GM12878 (cell line): ENCODE measurements at regions not wholly inside any gene's neighbourhood (a gene's known extent, or its start where the extent isn't known, plus 50 kb on each side); places are given as distances from the start of the nearest gene placed in this dataset.

Experiments used
- ATAC-seq: fragments of 200-7000 bp; cut with Tn5 transposase; 3 replicates; pipeline ENCODE4 v1.9.1; 2020; ENCODE audit warnings: mild to moderate bottlenecking, moderate library complexity
- BruUV-seq: library from RNA; stranded (reverse); fragments of 400-500 nt; replicated peaks from 2 replicates; lab custom pipeline; 2021; lab: Mats Ljungman, UMichigan
- CTCF ChIA-PET: fragments of 300-600 bp; sonication (Branson Sonifier 250); formaldehyde crosslinking; extraction: SDS; loops from one replicate; lab custom pipeline; 2021; ENCODE audit warnings: inconsistent platforms; lab: Yijun Ruan, JAX
- POLR2A ChIA-PET: fragments of 350-600 bp; formaldehyde crosslinking; extraction: SDS; loops from one replicate; lab custom pipeline; 2021; ENCODE audit warnings: inconsistent platforms; lab: Charles Lee
- RAD21 ChIA-PET: fragments of 300-600 bp; sonication (Branson Sonifier 250); formaldehyde crosslinking; loops from one replicate; lab custom pipeline; 2023; ENCODE audit warnings: antibody characterized with exemption; ENCODE audit not compliant: unreplicated experiment; lab: Charles Lee
- SMC1A ChIA-PET: fragments of 300-600 bp; sonication (Branson Sonifier 250); formaldehyde crosslinking; loops from one replicate; lab custom pipeline; 2023; ENCODE audit not compliant: unreplicated experiment, uncharacterized antibody; lab: Charles Lee
- DNase-seq: peaks from one replicate; pipeline ENCODE4 v3.0.0-alpha.2; 2011; ENCODE audit warnings: low read depth, low spot score
- FAIRE-seq: peaks from 3 replicates; lab custom pipeline; 2011; peaks lifted over from hg19 to GRCh38; lab: Jason Lieb, UNC
- H2AFZ ChIP-seq: 2 replicates; pipeline ENCODE4 v1.6.0; 2011; ENCODE audit warnings: low read depth, low read length, control low read depth; ENCODE audit not compliant: control insufficient read depth
- H3K27ac ChIP-seq: 2 replicates; pipeline ENCODE4 v1.5.1; 2011; ENCODE audit warnings: control low read depth; ENCODE audit not compliant: control insufficient read depth, insufficient read depth
- H3K27me3 ChIP-seq, 2 experiments: replicated peaks in 1 of 2; 2 replicates each; pipeline versions ENCODE4 v1.6.0 to v1.6.1; 2011; ENCODE audit warnings: low read length in 1 of 2; ENCODE audit not compliant: control insufficient read depth in 2 of 2, insufficient read depth in 2 of 2
- H3K36me3 ChIP-seq, 2 experiments: 2 replicates each; pipeline ENCODE4 v1.5.1; 2011; ENCODE audit warnings: low read length in 1 of 2; ENCODE audit not compliant: control insufficient read depth in 2 of 2, insufficient read depth in 2 of 2
- H3K4me1 ChIP-seq: 2 replicates; pipeline ENCODE4 v1.6.1; 2011; ENCODE audit warnings: mild to moderate bottlenecking, low read length, moderate library complexity, mixed read lengths; ENCODE audit not compliant: control insufficient read depth, insufficient read depth
- H3K4me2 ChIP-seq: 2 replicates; pipeline ENCODE4 v1.6.0; 2011; ENCODE audit warnings: control low read depth; ENCODE audit not compliant: control insufficient read depth, insufficient read depth
- H3K4me3 ChIP-seq: fragments of 200-600 bp; sonication (generic); 2 replicates; pipeline ENCODE4 v1.5.1; 2016
- H3K79me2 ChIP-seq: 2 replicates; pipeline ENCODE4 v1.6.0; 2011; ENCODE audit warnings: low read length; ENCODE audit not compliant: control insufficient read depth, insufficient read depth
- H3K9ac ChIP-seq: 2 replicates; pipeline ENCODE4 v1.8.0; 2011; ENCODE audit warnings: low read length, control low read depth, mixed read lengths; ENCODE audit not compliant: control insufficient read depth, insufficient read depth
- H3K9me3 ChIP-seq: replicated peaks from 3 replicates; pipeline ENCODE4 v1.5.1; 2011; ENCODE audit warnings: mild to moderate bottlenecking, low read length; ENCODE audit not compliant: control insufficient read depth, insufficient read depth
- H4K20me1 ChIP-seq: 2 replicates; pipeline ENCODE4 v1.6.0; 2011; ENCODE audit not compliant: control insufficient read depth, insufficient read depth
- ATF7 ChIP-seq: fragments of 450-650 bp; IDR thresholded peaks from 2 replicates; pipeline ENCODE4 v1.6.1; 2016; ENCODE audit warnings: low read depth, mild to moderate bottlenecking
- CBFB ChIP-seq: IDR thresholded peaks from 2 replicates; pipeline ENCODE4 v1.6.1; 2016; ENCODE audit warnings: antibody characterized with exemption, low read depth
- CEBPB ChIP-seq, 2 experiments: fragments of 150-350 bp in 1 of 2; IDR thresholded peaks; 2 replicates each; pipeline ENCODE4 v1.6.1; 2012 to 2014; ENCODE audit warnings: low read depth in 2 of 2, low read length in 2 of 2, borderline replicate concordance in 1 of 2, inconsistent platforms in 1 of 2
- EGR1 ChIP-seq, 2 experiments: IDR thresholded peaks; 1 replicate in 1 of 2; 2 replicates in 1 of 2; pipeline ENCODE4 v1.6.1; 2011 to 2012; ENCODE audit warnings: low read depth in 2 of 2, low read length in 2 of 2, borderline replicate concordance in 1 of 2, mild to moderate bottlenecking in 1 of 2, moderate library complexity in 1 of 2
- IKZF2 ChIP-seq, 2 experiments: fragments of 450-650 bp; IDR thresholded peaks; 2 replicates each; pipeline ENCODE4 v1.6.1; 2017; ENCODE audit warnings: mild to moderate bottlenecking in 2 of 2, moderate library complexity in 2 of 2
- JUNB ChIP-seq: IDR thresholded peaks from 2 replicates; pipeline ENCODE4 v1.6.1; 2016; ENCODE audit warnings: antibody characterized with exemption, mild to moderate bottlenecking
- MEF2B ChIP-seq: fragments of 450-650 bp; IDR thresholded peaks from 2 replicates; pipeline ENCODE4 v1.6.1; 2018; ENCODE audit warnings: mild to moderate bottlenecking, moderate library complexity; ENCODE audit not compliant: partially characterized antibody, poor library complexity, severe bottlenecking
- NBN ChIP-seq: fragments of 450-650 bp; IDR thresholded peaks from 2 replicates; pipeline ENCODE4 v1.6.1; 2016
- NRF1 ChIP-seq: conservative IDR thresholded peaks from 2 replicates; pipeline ENCODE4 v1.6.1; 2011; ENCODE audit warnings: mild to moderate bottlenecking, low read depth, low read length, improper control_type of control experiment
- RBBP5 ChIP-seq: fragments of 200-600 bp; sonication (generic); conservative IDR thresholded peaks from 2 replicates; pipeline ENCODE4 v1.6.1; 2016
- STAT3 ChIP-seq: IDR thresholded peaks from 2 replicates; pipeline ENCODE4 v1.6.1; 2011; ENCODE audit warnings: low read depth, low read length, improper control_type of control experiment
- SUPT20H ChIP-seq: IDR thresholded peaks from 2 replicates; pipeline ENCODE4 v1.6.1; 2011; ENCODE audit warnings: low read depth, mild to moderate bottlenecking, low read length, moderate library complexity, borderline replicate concordance; ENCODE audit not compliant: control insufficient read depth
- TAF1 ChIP-seq: IDR thresholded peaks from 2 replicates; pipeline ENCODE4 v1.6.1; 2011; ENCODE audit warnings: mild to moderate bottlenecking, low read depth, low read length, borderline replicate concordance
- TBL1XR1 ChIP-seq: IDR thresholded peaks from 2 replicates; pipeline ENCODE4 v1.6.1; 2012; ENCODE audit warnings: low read depth, low read length, improper control_type of control experiment
- ZNF207 ChIP-seq: fragments of 450-650 bp; IDR thresholded peaks from 2 replicates; pipeline ENCODE4 v1.6.1; 2014; ENCODE audit warnings: antibody characterized with exemption, mild to moderate bottlenecking, borderline replicate concordance
- in situ Hi-C: fragments of 300-500 bp; cut with MboI; formaldehyde crosslinking; loops from 9 replicates; pipeline ENCODE4 v1.14.3; 2018; ENCODE audit warnings: mixed read lengths
- intact Hi-C: fragments of 100-400 bp; cut with micrococcal nuclease; formaldehyde crosslinking; loops from one replicate; pipeline ENCODE4 v1.14.2; 2022; ENCODE audit not compliant: unreplicated experiment
- TF ChIP-seq, protein P1 (sequence below): IDR thresholded peaks from 2 replicates; pipeline ENCODE4 v1.6.1; 2011; ENCODE audit warnings: borderline replicate concordance, low read depth, mild to moderate bottlenecking, moderate library complexity, low read length; ENCODE audit not compliant: insufficient read depth, poor library complexity, severe bottlenecking

DNA sequence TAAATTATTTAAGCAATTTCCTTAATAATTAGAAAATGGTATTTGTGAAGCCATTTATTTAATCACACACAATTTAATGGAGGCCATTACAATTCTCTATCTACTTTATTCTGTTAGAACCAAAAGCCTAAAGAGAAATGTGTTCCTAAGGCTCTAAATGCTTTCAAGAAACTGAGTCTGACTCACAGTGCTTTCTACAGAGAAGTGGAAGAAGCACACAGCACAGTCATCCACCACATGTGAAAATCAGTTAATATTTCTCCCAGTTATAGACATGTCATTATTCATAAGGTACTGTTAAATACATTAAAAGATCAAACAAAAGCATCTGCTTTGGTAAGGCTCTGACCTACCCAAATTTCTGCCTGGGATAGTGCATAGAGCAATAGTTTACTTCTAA is 214.4 kb downstream of the ALDH8A1 start:
- RAD21 ChIA-PET = no interaction called here
- FAIRE-seq (no peak), ATAC-seq (no peak), DNase-seq (no peak)
- POLR2A ChIA-PET = no interaction called here
- no peaks in the 10 kb centered on the region for H3K79me2 ChIP-seq
- SMC1A ChIA-PET = no interaction called here
- BruUV-seq = no TSS peak
- CTCF ChIA-PET = no interaction called here
- peaks cover 0 to 4% of the 10 kb centered on the region in 2 experiments; a peak in 1 of 4 replicates for H3K27me3 ChIP-seq
- H4K20me1 ChIP-seq = no peaks in the 10 kb centered on the region
- in situ Hi-C loops (no loop called here), intact Hi-C loops (no loop called here)
- no peak overlapping the region for H2AFZ ChIP-seq
- no peak for TF ChIP-seq SUPT20H
- no peak for TF ChIP-seq CBFB
- no peak for TF ChIP-seq TAF1
- no peak for TF ChIP-seq NBN
- TF ChIP-seq EGR1 (IDR thresholded peaks at IDR 0.05; ENCODE audit: borderline replicate concordance in 1 of 2, low read depth in 2 of 2, low read length in 2 of 2) = no peak
- no peak for TF ChIP-seq IKZF2 (IDR thresholded peaks at IDR 0.05)
- TF ChIP-seq TBL1XR1 = no peak
- no peak for TF ChIP-seq CEBPB (IDR thresholded peaks at IDR 0.05; ENCODE audit: borderline replicate concordance in 1 of 2, low read depth in 2 of 2, low read length in 2 of 2)
- TF ChIP-seq MEF2B = no peak
- TF ChIP-seq NRF1 = no peak
- TF ChIP-seq STAT3 = no peak
- TF ChIP-seq, protein P1, sequence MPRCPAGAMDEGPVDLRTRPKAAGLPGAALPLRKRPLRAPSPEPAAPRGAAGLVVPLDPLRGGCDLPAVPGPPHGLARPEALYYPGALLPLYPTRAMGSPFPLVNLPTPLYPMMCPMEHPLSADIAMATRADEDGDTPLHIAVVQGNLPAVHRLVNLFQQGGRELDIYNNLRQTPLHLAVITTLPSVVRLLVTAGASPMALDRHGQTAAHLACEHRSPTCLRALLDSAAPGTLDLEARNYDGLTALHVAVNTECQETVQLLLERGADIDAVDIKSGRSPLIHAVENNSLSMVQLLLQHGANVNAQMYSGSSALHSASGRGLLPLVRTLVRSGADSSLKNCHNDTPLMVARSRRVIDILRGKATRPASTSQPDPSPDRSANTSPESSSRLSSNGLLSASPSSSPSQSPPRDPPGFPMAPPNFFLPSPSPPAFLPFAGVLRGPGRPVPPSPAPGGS = no peak
- no peak for TF ChIP-seq RBBP5
- TF ChIP-seq ATF7 = no peak
- no peak for TF ChIP-seq JUNB
- TF ChIP-seq ZNF207 = no peak
- no peak overlapping the region for H3K4me2 ChIP-seq
- H3K9me3 ChIP-seq = no peaks in the 10 kb centered on the region
- H3K4me1 ChIP-seq = no peaks in the 10 kb centered on the region
- H3K9ac ChIP-seq = no peak overlapping the region
- no peaks in the 10 kb centered on the region for H3K36me3 ChIP-seq
- no peak overlapping the region for H3K27ac ChIP-seq
- H3K4me3 ChIP-seq = no peak overlapping the region
